ENCODE measurements at regions not wholly inside any gene's neighbourhood (a gene's known extent, or its start where the extent isn't known, plus 50 kb on each side); places are given as distances from the start of the nearest gene placed in this dataset.

GRCh38 chr2:236754271-236754944, 184.8 kb downstream of the ACKR3 start:
- peaks cover 2% of the 10 kb centered on the region for H3K27me3 Mint-ChIP-seq (ENCODE audit: low read depth)
- DNase-seq (no peak), ATAC-seq (no peak)
- H3K4me3 Mint-ChIP-seq, result no peak overlapping the region
- no peaks in the 10 kb centered on the region for H3K9me3 Mint-ChIP-seq
- no peaks in the 10 kb centered on the region for H3K4me1 Mint-ChIP-seq (ENCODE audit: low read depth)
- H3K36me3 Mint-ChIP-seq (ENCODE audit: insufficient read depth), result no peaks in the 10 kb centered on the region

GRCh38 chr2:236755278-236755840, 185.7 kb downstream of the ACKR3 start:
- H3K4me1 Mint-ChIP-seq (ENCODE audit: low read depth), result no peaks in the 10 kb centered on the region
- no peaks in the 10 kb centered on the region for H3K9me3 Mint-ChIP-seq
- DNase-seq (no peak), ATAC-seq (no peak)
- H3K36me3 Mint-ChIP-seq (ENCODE audit: insufficient read depth), result no peaks in the 10 kb centered on the region
- no peak overlapping the region for H3K4me3 Mint-ChIP-seq
- peaks cover 4% of the 10 kb centered on the region for H3K27me3 Mint-ChIP-seq (ENCODE audit: low read depth)

GRCh38 chr2:236758406-236758805, 188.8 kb downstream of the ACKR3 start:
- DNase-seq (no peak), ATAC-seq (no peak)
- H3K4me3 Mint-ChIP-seq, result no peak overlapping the region
- no peaks in the 10 kb centered on the region for H3K4me1 Mint-ChIP-seq (ENCODE audit: low read depth)
- no peaks in the 10 kb centered on the region for H3K36me3 Mint-ChIP-seq (ENCODE audit: insufficient read depth)
- H3K27me3 Mint-ChIP-seq (ENCODE audit: low read depth), result peaks cover 4% of the 10 kb centered on the region
- H3K9me3 Mint-ChIP-seq, result no peaks in the 10 kb centered on the region

- ATAC-seq, result no peak
- peaks cover 4% of the 10 kb centered on the region for H3K27me3 Mint-ChIP-seq (ENCODE audit: low read depth)
- no peaks in the 10 kb centered on the region for H3K9me3 Mint-ChIP-seq
Observed at GRCh38 chr2:236760246-236760645, 190.6 kb downstream of the ACKR3 start.

GRCh38 chr2:236761358-236761757, 191.7 kb downstream of the ACKR3 start:
- Mint-ChIP-seq H3K27me3 (ENCODE audit: low read depth) (peaks cover 5% of the 10 kb centered on the region), H3K36me3 (ENCODE audit: insufficient read depth) (no peaks in the 10 kb centered on the region), H3K4me1 (ENCODE audit: low read depth) (no peaks in the 10 kb centered on the region), H3K4me3 (no peak overlapping the region), H3K9me3 (no peaks in the 10 kb centered on the region)
- ATAC-seq (no peak), DNase-seq (no peak)

More at GRCh38 chr2:236760246-236760645, 190.6 kb downstream of the ACKR3 start:
- no peak for DNase-seq
- Mint-ChIP-seq H3K36me3 (ENCODE audit: insufficient read depth) (no peaks in the 10 kb centered on the region), H3K4me1 (ENCODE audit: low read depth) (no peaks in the 10 kb centered on the region), H3K4me3 (no peak overlapping the region)

- H3K4me1 Mint-ChIP-seq (ENCODE audit: low read depth), result no peaks in the 10 kb centered on the region
- DNase-seq (no peak), ATAC-seq (no peak)
- no peak overlapping the region for H3K4me3 Mint-ChIP-seq
- peaks cover 5% of the 10 kb centered on the region for H3K27me3 Mint-ChIP-seq (ENCODE audit: low read depth)
- H3K36me3 Mint-ChIP-seq (ENCODE audit: insufficient read depth), result no peaks in the 10 kb centered on the region
- no peaks in the 10 kb centered on the region for H3K9me3 Mint-ChIP-seq
Observed at GRCh38 chr2:236762628-236763027, 193.0 kb downstream of the ACKR3 start.

GRCh38 chr2:236763857-236764256, 194.2 kb downstream of the ACKR3 start:
- Mint-ChIP-seq H3K27me3 (ENCODE audit: low read depth) (peaks cover 8% of the 10 kb centered on the region), H3K9me3 (no peaks in the 10 kb centered on the region), H3K4me3 (no peak overlapping the region), H3K36me3 (ENCODE audit: insufficient read depth) (no peaks in the 10 kb centered on the region), H3K4me1 (ENCODE audit: low read depth) (no peaks in the 10 kb centered on the region)
- no peak for DNase-seq
- no peak for ATAC-seq

GRCh38 chr2:236764716-236765115, 195.1 kb downstream of the ACKR3 start:
- Mint-ChIP-seq H3K9me3 (no peaks in the 10 kb centered on the region), H3K36me3 (ENCODE audit: insufficient read depth) (no peaks in the 10 kb centered on the region), H3K27me3 (ENCODE audit: low read depth) (peaks cover 11% of the 10 kb centered on the region), H3K4me3 (no peak overlapping the region), H3K4me1 (ENCODE audit: low read depth) (no peaks in the 10 kb centered on the region)
- ATAC-seq (no peak), DNase-seq (no peak)

GRCh38 chr2:236765478-236765877, 195.9 kb downstream of the ACKR3 start:
- Mint-ChIP-seq H3K36me3 (ENCODE audit: insufficient read depth) (no peaks in the 10 kb centered on the region), H3K27me3 (ENCODE audit: low read depth) (peaks cover 12% of the 10 kb centered on the region), H3K4me3 (no peak overlapping the region), H3K4me1 (ENCODE audit: low read depth) (no peaks in the 10 kb centered on the region), H3K9me3 (no peaks in the 10 kb centered on the region)
- no peak for DNase-seq
- no peak for ATAC-seq

- Mint-ChIP-seq H3K4me1 (ENCODE audit: low read depth) (no peaks in the 10 kb centered on the region), H3K9me3 (no peaks in the 10 kb centered on the region), H3K4me3 (no peak overlapping the region), H3K36me3 (ENCODE audit: insufficient read depth) (no peaks in the 10 kb centered on the region), H3K27me3 (ENCODE audit: low read depth) (peaks cover 12% of the 10 kb centered on the region)
- no peak for ATAC-seq
- DNase-seq, result no peak
Observed at GRCh38 chr2:236766850-236767249, 197.2 kb downstream of the ACKR3 start.

- peaks cover 12% of the 10 kb centered on the region for H3K27me3 Mint-ChIP-seq (ENCODE audit: low read depth)
- no peaks in the 10 kb centered on the region for H3K4me1 Mint-ChIP-seq (ENCODE audit: low read depth)
- no peak for DNase-seq
- no peaks in the 10 kb centered on the region for H3K36me3 Mint-ChIP-seq (ENCODE audit: insufficient read depth)
- no peaks in the 10 kb centered on the region for H3K9me3 Mint-ChIP-seq
- no peak for ATAC-seq
- no peak overlapping the region for H3K4me3 Mint-ChIP-seq
Observed at GRCh38 chr2:236767941-236768340, 198.3 kb downstream of the ACKR3 start.

GRCh38 chr2:236768393-236769140, 198.9 kb downstream of the ACKR3 start:
- ATAC-seq, result no peak
- Mint-ChIP-seq H3K36me3 (ENCODE audit: insufficient read depth) (no peaks in the 10 kb centered on the region), H3K4me3 (no peak overlapping the region), H3K9me3 (no peaks in the 10 kb centered on the region), H3K4me1 (ENCODE audit: low read depth) (no peaks in the 10 kb centered on the region), H3K27me3 (ENCODE audit: low read depth) (peaks cover 12% of the 10 kb centered on the region)
- no peak for DNase-seq

GRCh38 chr2:236769981-236770671, 200.5 kb downstream of the ACKR3 start:
- ATAC-seq, result no peak
- Mint-ChIP-seq H3K9me3 (no peaks in the 10 kb centered on the region), H3K4me3 (no peak overlapping the region), H3K4me1 (ENCODE audit: low read depth) (no peaks in the 10 kb centered on the region), H3K36me3 (ENCODE audit: insufficient read depth) (no peaks in the 10 kb centered on the region), H3K27me3 (ENCODE audit: low read depth) (peaks cover 12% of the 10 kb centered on the region)
- no peak for DNase-seq

- Mint-ChIP-seq H3K36me3 (ENCODE audit: insufficient read depth) (no peaks in the 10 kb centered on the region), H3K4me3 (no peak overlapping the region), H3K9me3 (no peaks in the 10 kb centered on the region), H3K27me3 (ENCODE audit: low read depth) (peaks cover 10% of the 10 kb centered on the region), H3K4me1 (ENCODE audit: low read depth) (no peaks in the 10 kb centered on the region)
- no peak for ATAC-seq
- DNase-seq, result no peak
Observed at GRCh38 chr2:236772220-236772837, 202.7 kb downstream of the ACKR3 start.
